ENCODE measurements at regions not wholly inside any gene's neighbourhood (a gene's known extent, or its start where the extent isn't known, plus 50 kb on each side); places are given as distances from the start of the nearest gene placed in this dataset.
"Not testable (repeated sequence)": the region's sequence is repeated elsewhere in the genome, so short reads cannot be mapped to it uniquely, and the experiment has no call there.

- WGBS (ENCODE audit: insufficient coverage), result 48% methylated on average over 3 of the region's 3 CpGs
- H3K27me3 ChIP-seq (ENCODE audit: control insufficient read depth, insufficient read depth, low read length); H3K4me3 ChIP-seq (ENCODE audit: low read length); H3K27me3 Mint-ChIP-seq (ENCODE audit: low read depth in 2 of 2); intact Hi-C loops (cut with micrococcal nuclease); ATAC-seq; H3K4me1 ChIP-seq (ENCODE audit: control insufficient read depth, insufficient read depth, low read length); H3K27ac Mint-ChIP-seq; H3K27ac ChIP-seq (ENCODE audit: low read length); DNase-seq; H3K4me1 Mint-ChIP-seq; H3K36me3 ChIP-seq (ENCODE audit: control insufficient read depth, insufficient read depth, low read length); H3K4me3 Mint-ChIP-seq; H3K36me3 Mint-ChIP-seq: not testable (repeated sequence)
- H3K9me3 ChIP-seq (ENCODE audit: control insufficient read depth, insufficient read depth, low read length), result peaks cover 10% of the 10 kb centered on the region
- H3K9me3 Mint-ChIP-seq, result peaks cover 16 to 21% of the 10 kb centered on the region in 2 donors
Observed at GRCh38 chr4:49213250-49213649, 227.2 kb downstream of the CWH43 start.

DNA sequence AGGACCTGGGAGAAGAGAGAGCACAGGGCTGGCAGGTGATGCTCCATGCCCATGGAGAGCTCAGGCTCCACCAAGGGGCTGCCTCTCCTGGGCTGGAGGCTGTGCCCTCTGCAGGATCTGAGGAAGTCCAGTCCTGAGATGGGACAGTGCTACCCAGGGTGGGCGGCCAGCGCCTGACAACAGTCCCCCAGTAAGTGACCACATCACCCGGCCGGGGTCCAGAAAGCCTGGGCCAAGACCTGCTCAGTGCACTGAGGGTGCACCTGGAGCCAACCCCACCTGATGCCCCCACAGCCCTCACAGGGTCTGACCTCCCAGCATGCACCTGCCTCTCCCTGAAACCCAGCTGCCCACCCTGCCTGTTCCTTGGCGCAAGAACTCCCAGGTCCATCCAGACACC is 227.7 kb downstream of the CWH43 start:
- DNase-seq; H3K36me3 Mint-ChIP-seq; H3K4me3 Mint-ChIP-seq; ATAC-seq; H3K27ac ChIP-seq (ENCODE audit: low read length); H3K27me3 ChIP-seq (ENCODE audit: control insufficient read depth, insufficient read depth, low read length); H3K4me3 ChIP-seq (ENCODE audit: low read length); H3K4me1 Mint-ChIP-seq; intact Hi-C loops (cut with micrococcal nuclease); H3K27me3 Mint-ChIP-seq (ENCODE audit: low read depth in 2 of 2); H3K36me3 ChIP-seq (ENCODE audit: control insufficient read depth, insufficient read depth, low read length); H3K27ac Mint-ChIP-seq; H3K4me1 ChIP-seq (ENCODE audit: control insufficient read depth, insufficient read depth, low read length): not testable (repeated sequence)
- WGBS (ENCODE audit: insufficient coverage), result 90% methylated on average over 5 of the region's 5 CpGs
- peaks cover 15 to 21% of the 10 kb centered on the region in 2 donors for H3K9me3 Mint-ChIP-seq
- peaks cover 10% of the 10 kb centered on the region for H3K9me3 ChIP-seq (ENCODE audit: control insufficient read depth, insufficient read depth, low read length)

DNA sequence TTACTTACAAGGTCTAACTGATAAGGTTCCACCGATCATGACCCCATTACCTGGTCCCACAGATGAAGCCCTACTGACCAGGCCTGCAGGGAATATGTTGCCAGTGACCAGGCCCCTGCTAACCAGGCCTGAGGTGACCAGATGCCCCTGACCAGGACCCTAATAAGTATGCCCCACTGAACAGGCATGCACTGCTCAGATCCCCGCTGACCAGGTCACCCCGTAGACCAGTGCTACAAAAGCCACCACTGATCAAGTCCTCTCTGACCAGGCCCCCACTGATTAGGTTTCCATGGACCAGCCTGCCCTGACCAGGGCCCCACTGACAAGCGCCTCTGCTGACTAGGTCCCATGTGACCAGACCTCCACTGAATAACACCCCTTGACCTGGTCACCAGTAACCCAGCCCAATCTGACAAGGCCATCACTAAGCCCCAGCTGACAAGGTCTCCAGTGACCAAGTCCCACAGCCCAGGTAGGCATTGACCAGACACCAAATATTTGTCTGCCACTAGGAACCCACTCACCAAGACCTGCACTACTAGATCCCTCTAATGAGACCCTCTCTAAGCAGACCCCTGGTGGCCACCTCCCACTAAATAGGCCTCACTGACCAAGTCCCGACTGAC is 228.5 kb downstream of the CWH43 start:
- H3K4me1 Mint-ChIP-seq; H3K27ac ChIP-seq (ENCODE audit: low read length); H3K27me3 Mint-ChIP-seq (ENCODE audit: low read depth in 2 of 2); H3K4me1 ChIP-seq (ENCODE audit: control insufficient read depth, insufficient read depth, low read length); DNase-seq; intact Hi-C loops (cut with micrococcal nuclease); H3K36me3 Mint-ChIP-seq; H3K4me3 ChIP-seq (ENCODE audit: low read length); H3K27ac Mint-ChIP-seq; H3K27me3 ChIP-seq (ENCODE audit: control insufficient read depth, insufficient read depth, low read length); H3K36me3 ChIP-seq (ENCODE audit: control insufficient read depth, insufficient read depth, low read length); ATAC-seq; H3K4me3 Mint-ChIP-seq: not testable (repeated sequence)
- peaks cover 16 to 28% of the 10 kb centered on the region in 2 donors for H3K9me3 Mint-ChIP-seq
- H3K9me3 ChIP-seq (ENCODE audit: control insufficient read depth, insufficient read depth, low read length), result peaks cover 13% of the 10 kb centered on the region
- WGBS (ENCODE audit: insufficient coverage), result 78% methylated on average over 5 of the region's 5 CpGs

- H3K27me3 Mint-ChIP-seq (ENCODE audit: low read depth in 2 of 2); H3K27ac Mint-ChIP-seq; ATAC-seq; H3K4me3 Mint-ChIP-seq; DNase-seq; H3K4me1 Mint-ChIP-seq; H3K27me3 ChIP-seq (ENCODE audit: control insufficient read depth, insufficient read depth, low read length); H3K27ac ChIP-seq (ENCODE audit: low read length); H3K4me1 ChIP-seq (ENCODE audit: control insufficient read depth, insufficient read depth, low read length); H3K36me3 ChIP-seq (ENCODE audit: control insufficient read depth, insufficient read depth, low read length); H3K36me3 Mint-ChIP-seq; H3K4me3 ChIP-seq (ENCODE audit: low read length); intact Hi-C loops (cut with micrococcal nuclease): not testable (repeated sequence)
- peaks cover 11% of the 10 kb centered on the region for H3K9me3 ChIP-seq (ENCODE audit: control insufficient read depth, insufficient read depth, low read length)
- peaks cover 16 to 28% of the 10 kb centered on the region in 2 donors for H3K9me3 Mint-ChIP-seq
- WGBS (ENCODE audit: insufficient coverage), result 57% methylated on average over 1 of the region's 2 CpGs
Observed at GRCh38 chr4:49215082-49215479, 229.0 kb downstream of the CWH43 start.

GRCh38 chr4:49216606-49217005 is 230.5 kb downstream of the CWH43 start:
- Mint-ChIP-seq H3K36me3 (peaks cover 20% of the 10 kb centered on the region), H3K9me3 (peaks cover 18 to 40% of the 10 kb centered on the region in 2 donors)
- H3K4me1 Mint-ChIP-seq; H3K27ac Mint-ChIP-seq; intact Hi-C loops (cut with micrococcal nuclease); H3K4me3 Mint-ChIP-seq; H3K4me1 ChIP-seq (ENCODE audit: control insufficient read depth, insufficient read depth, low read length); H3K36me3 ChIP-seq (ENCODE audit: control insufficient read depth, insufficient read depth, low read length); H3K27ac ChIP-seq (ENCODE audit: low read length); H3K27me3 ChIP-seq (ENCODE audit: control insufficient read depth, insufficient read depth, low read length); ATAC-seq; H3K27me3 Mint-ChIP-seq (ENCODE audit: low read depth in 2 of 2); H3K4me3 ChIP-seq (ENCODE audit: low read length); DNase-seq: not testable (repeated sequence)
- H3K9me3 ChIP-seq (ENCODE audit: control insufficient read depth, insufficient read depth, low read length), result peaks cover 16% of the 10 kb centered on the region
- 63% methylated on average over 3 of the region's 3 CpGs for WGBS (ENCODE audit: insufficient coverage)

GRCh38 chr4:49217492-49217891 is 231.4 kb downstream of the CWH43 start:
- no peaks in the 10 kb centered on the region for H3K36me3 ChIP-seq (ENCODE audit: control insufficient read depth, insufficient read depth, low read length)
- Mint-ChIP-seq H3K27me3 (ENCODE audit: low read depth in 2 of 2) (no peaks in the 10 kb centered on the region), H3K9me3 (peaks cover 23 to 44% of the 10 kb centered on the region in 2 donors), H3K4me3 (no peak overlapping the region), H3K4me1 (no peaks in the 10 kb centered on the region), H3K36me3 (peaks cover 24% of the 10 kb centered on the region), H3K27ac (no peak overlapping the region)
- TF ChIP-seq, protein P1, sequence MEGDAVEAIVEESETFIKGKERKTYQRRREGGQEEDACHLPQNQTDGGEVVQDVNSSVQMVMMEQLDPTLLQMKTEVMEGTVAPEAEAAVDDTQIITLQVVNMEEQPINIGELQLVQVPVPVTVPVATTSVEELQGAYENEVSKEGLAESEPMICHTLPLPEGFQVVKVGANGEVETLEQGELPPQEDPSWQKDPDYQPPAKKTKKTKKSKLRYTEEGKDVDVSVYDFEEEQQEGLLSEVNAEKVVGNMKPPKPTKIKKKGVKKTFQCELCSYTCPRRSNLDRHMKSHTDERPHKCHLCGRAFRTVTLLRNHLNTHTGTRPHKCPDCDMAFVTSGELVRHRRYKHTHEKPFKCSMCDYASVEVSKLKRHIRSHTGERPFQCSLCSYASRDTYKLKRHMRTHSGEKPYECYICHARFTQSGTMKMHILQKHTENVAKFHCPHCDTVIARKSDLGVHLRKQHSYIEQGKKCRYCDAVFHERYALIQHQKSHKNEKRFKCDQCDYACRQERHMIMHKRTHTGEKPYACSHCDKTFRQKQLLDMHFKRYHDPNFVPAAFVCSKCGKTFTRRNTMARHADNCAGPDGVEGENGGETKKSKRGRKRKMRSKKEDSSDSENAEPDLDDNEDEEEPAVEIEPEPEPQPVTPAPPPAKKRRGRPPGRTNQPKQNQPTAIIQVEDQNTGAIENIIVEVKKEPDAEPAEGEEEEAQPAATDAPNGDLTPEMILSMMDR (IDR thresholded peaks at IDR 0.05), result no peak
- peaks cover 16% of the 10 kb centered on the region for H3K9me3 ChIP-seq (ENCODE audit: control insufficient read depth, insufficient read depth, low read length)
- DNase-seq, result no peak
- no peak overlapping the region for H3K27ac ChIP-seq (ENCODE audit: low read length)
- H3K4me3 ChIP-seq (ENCODE audit: low read length), result no peak overlapping the region
- ATAC-seq, result no peak
- intact Hi-C loops (cut with micrococcal nuclease), result no loop called here
- H3K27me3 ChIP-seq (ENCODE audit: control insufficient read depth, insufficient read depth, low read length), result no peaks in the 10 kb centered on the region
- no peaks in the 10 kb centered on the region for H3K4me1 ChIP-seq (ENCODE audit: control insufficient read depth, insufficient read depth, low read length)

GRCh38 chr4:49218094-49218493 is 232.0 kb downstream of the CWH43 start:
- ATAC-seq; H3K27me3 Mint-ChIP-seq (ENCODE audit: low read depth in 2 of 2); H3K36me3 ChIP-seq (ENCODE audit: control insufficient read depth, insufficient read depth, low read length); H3K4me1 Mint-ChIP-seq; H3K27ac Mint-ChIP-seq; H3K4me3 ChIP-seq (ENCODE audit: low read length); DNase-seq; H3K4me3 Mint-ChIP-seq; intact Hi-C loops (cut with micrococcal nuclease); H3K27ac ChIP-seq (ENCODE audit: low read length); H3K4me1 ChIP-seq (ENCODE audit: control insufficient read depth, insufficient read depth, low read length); H3K27me3 ChIP-seq (ENCODE audit: control insufficient read depth, insufficient read depth, low read length): not testable (repeated sequence)
- H3K9me3 Mint-ChIP-seq, result peaks cover 24 to 46% of the 10 kb centered on the region in 2 donors
- peaks cover 26% of the 10 kb centered on the region for H3K36me3 Mint-ChIP-seq
- peaks cover 16% of the 10 kb centered on the region for H3K9me3 ChIP-seq (ENCODE audit: control insufficient read depth, insufficient read depth, low read length)
- WGBS (ENCODE audit: insufficient coverage), result 70% methylated on average over 3 of the region's 3 CpGs
